B cell (primary cell): ENCODE measurements at regions not wholly inside any gene's neighbourhood (a gene's known extent, or its start where the extent isn't known, plus 50 kb on each side); places are given as distances from the start of the nearest gene placed in this dataset.

Experiments
- ATAC-seq: fragments of 200-7000 bp; cut with Tn5 transposase; one replicate; pipeline ENCODE4 v1.10.0; 2021; ENCODE audit warnings: low read depth, mild to moderate bottlenecking, moderate number of reproducible peaks, moderate library complexity
- CTCF ChIA-PET: fragments of 350-600 bp; sonication (Branson Sonifier 250); formaldehyde crosslinking; loops from one replicate; lab custom pipeline; 2021; ENCODE audit warnings: antibody characterized with exemption, inconsistent platforms; lab: Charles Lee
- POLR2A ChIA-PET: fragments of 350-600 bp; sonication (Branson Sonifier 250); formaldehyde crosslinking; loops from one replicate; lab custom pipeline; 2021; ENCODE audit warnings: antibody characterized with exemption; lab: Charles Lee
- DNase-seq: peaks from one replicate; pipeline ENCODE4 v3.0.0; 2013
- H2AFZ ChIP-seq: 2 replicates; pipeline ENCODE4 v1.6.1; 2012; ENCODE audit warnings: mild to moderate bottlenecking, low read depth, low read length; ENCODE audit not compliant: insufficient read depth, poor library complexity, severe bottlenecking
- H3K27ac ChIP-seq, 2 donors: 1 replicate in 1 of 2; 2 replicates in 1 of 2; pipeline ENCODE4 v1.5.1; 2012 to 2013; ENCODE audit warnings: low read length in 2 of 2, mild to moderate bottlenecking in 2 of 2, moderate library complexity in 1 of 2
- H3K27me3 ChIP-seq, 4 experiments: fragments of 200-600 bp in 1 of 4; sonication (generic) in 1 of 4; replicated peaks in 1 of 4; 1 replicate in 2 of 4; 2 replicates in 2 of 4; pipeline versions ENCODE4 v1.6.1 to v1.7.0; 2013 to 2016; ENCODE audit warnings: low read length in 3 of 4, mild to moderate bottlenecking in 2 of 4, mixed read lengths in 1 of 4, moderate library complexity in 1 of 4; ENCODE audit not compliant: insufficient read depth in 4 of 4, control insufficient read depth in 3 of 4; ENCODE audit errors: control extremely low read depth in 1 of 4
- H3K36me3 ChIP-seq, 2 experiments: replicated peaks in 1 of 2; 1 replicate in 1 of 2; 2 replicates in 1 of 2; pipeline versions ENCODE4 v1.6.1 to v1.7.1; 2013; ENCODE audit warnings: low read length in 1 of 2; ENCODE audit not compliant: insufficient read depth in 2 of 2, control insufficient read depth in 1 of 2; ENCODE audit errors: control extremely low read depth in 1 of 2, extremely low read depth in 1 of 2
- H3K4me1 ChIP-seq, 2 donors: fragments of 200-600 bp in 1 of 2; sonication (generic) in 1 of 2; 1 replicate in 1 of 2; 2 replicates in 1 of 2; pipeline versions ENCODE4 v1.5.1 to v1.6.1; 2013 to 2017; ENCODE audit warnings: low read length in 2 of 2; ENCODE audit not compliant: control insufficient read depth in 2 of 2, insufficient read depth in 2 of 2
- H3K4me2 ChIP-seq: replicated peaks from 2 replicates; pipeline ENCODE3; 2012; ENCODE audit warnings: mild to moderate bottlenecking, low read depth, low read length; ENCODE audit not compliant: poor library complexity, severe bottlenecking
- H3K4me3 ChIP-seq, 5 experiments: fragments of 200-600 bp in 1 of 5; sonication (generic) in 1 of 5; 1 replicate in 3 of 5; 2 replicates in 2 of 5; pipeline versions ENCODE4 v1.5.1 to v1.7.0; 2011 to 2016; ENCODE audit warnings: low read length in 4 of 5, mild to moderate bottlenecking in 4 of 5, low read depth in 2 of 5, control low read depth in 1 of 5, moderate library complexity in 1 of 5; ENCODE audit not compliant: insufficient read depth in 1 of 5; ENCODE audit errors: control extremely low read depth in 1 of 5, extremely low read depth in 1 of 5
- H3K79me2 ChIP-seq: fragments of 200-600 bp; sonication (generic); one replicate; pipeline ENCODE4 v1.6.0; 2016; ENCODE audit warnings: low read length; ENCODE audit not compliant: control insufficient read depth, insufficient read depth
- H3K9ac ChIP-seq: fragments of 200-600 bp; sonication (generic); 2 replicates; pipeline ENCODE4 v1.6.1; 2017; ENCODE audit warnings: mild to moderate bottlenecking, low read length, moderate library complexity
- H3K9me3 ChIP-seq, 3 donors: one replicate each; pipeline versions ENCODE4 v1.6.1 to v1.7.1; 2013; ENCODE audit warnings: low read length in 2 of 3; ENCODE audit not compliant: control insufficient read depth in 2 of 3, insufficient read depth in 1 of 3; ENCODE audit errors: control extremely low read depth in 1 of 3
- H4K20me1 ChIP-seq: 2 replicates; pipeline ENCODE4 v1.6.0; 2012; ENCODE audit warnings: mild to moderate bottlenecking, low read length; ENCODE audit not compliant: insufficient read depth, control insufficient read depth, poor library complexity, severe bottlenecking
- H3K27ac Mint-ChIP-seq: one replicate; pipeline ENCODE4 v1.8.0; 2021; ENCODE audit warnings: mixed read lengths
- H3K27me3 Mint-ChIP-seq: one replicate; pipeline ENCODE4 v1.8.0; 2021; ENCODE audit warnings: mixed read lengths
- H3K4me1 Mint-ChIP-seq: one replicate; pipeline ENCODE4 v1.8.0; 2021; ENCODE audit warnings: mixed read lengths
- H3K4me3 Mint-ChIP-seq: one replicate; pipeline ENCODE4 v1.8.0; 2021; ENCODE audit warnings: mixed read lengths
- H3K9me3 Mint-ChIP-seq: one replicate; pipeline ENCODE4 v1.8.0; 2022; ENCODE audit warnings: mixed read lengths; ENCODE audit not compliant: insufficient read depth
- EZH2 ChIP-seq: IDR thresholded peaks from 2 replicates; pipeline ENCODE4 v1.6.1; 2012; ENCODE audit warnings: borderline replicate concordance, low read depth, mild to moderate bottlenecking, moderate library complexity, low read length; ENCODE audit not compliant: insufficient read depth, poor library complexity, severe bottlenecking
- WGBS: methylation state at CpG from one replicate; pipeline ENCODE4 v1.1.5; 2013; ENCODE audit warnings: missing lambda C conversion rate; ENCODE audit not compliant: insufficient coverage; 5-methylcytosine and 5-hydroxymethylcytosine counted together
- intact Hi-C: fragments of 100-400 bp; cut with micrococcal nuclease; formaldehyde crosslinking; loops from one replicate; pipeline ENCODE4 v1.10.0; 2022
- TF ChIP-seq, protein P1 (sequence below): fragments of 200-600 bp; IDR thresholded peaks from one replicate; pipeline ENCODE4 v1.8.0; 2022; ENCODE audit warnings: antibody characterized with exemption, mild to moderate bottlenecking

GRCh38 chr5:96207420-96207819 is 225.6 kb downstream of the PCSK1 start:
- Mint-ChIP-seq H3K27me3 (peaks cover 8% of the 10 kb centered on the region), H3K4me3 (no peak overlapping the region), H3K9me3 (peaks cover 17% of the 10 kb centered on the region), H3K4me1 (no peaks in the 10 kb centered on the region), H3K27ac (no peak overlapping the region)
- ChIA-PET POLR2A (no interaction called here), CTCF (no interaction called here)
- Histone ChIP-seq H2AFZ (no peak overlapping the region), H3K36me3 (no peaks in the 10 kb centered on the region), H3K4me2 (no peak overlapping the region), H3K9ac (no peak overlapping the region), H3K79me2 (no peaks in the 10 kb centered on the region), H3K4me3 (no peak overlapping the region), H3K27me3 (no peaks in the 10 kb centered on the region), H3K4me1 (no peaks in the 10 kb centered on the region), H4K20me1 (no peaks in the 10 kb centered on the region), H3K9me3 (peaks cover 0 to 2% (median 0%) of the 10 kb centered on the region in 3 donors), H3K27ac (no peak overlapping the region)
- no peak for TF ChIP-seq EZH2
- TF ChIP-seq, protein P1, sequence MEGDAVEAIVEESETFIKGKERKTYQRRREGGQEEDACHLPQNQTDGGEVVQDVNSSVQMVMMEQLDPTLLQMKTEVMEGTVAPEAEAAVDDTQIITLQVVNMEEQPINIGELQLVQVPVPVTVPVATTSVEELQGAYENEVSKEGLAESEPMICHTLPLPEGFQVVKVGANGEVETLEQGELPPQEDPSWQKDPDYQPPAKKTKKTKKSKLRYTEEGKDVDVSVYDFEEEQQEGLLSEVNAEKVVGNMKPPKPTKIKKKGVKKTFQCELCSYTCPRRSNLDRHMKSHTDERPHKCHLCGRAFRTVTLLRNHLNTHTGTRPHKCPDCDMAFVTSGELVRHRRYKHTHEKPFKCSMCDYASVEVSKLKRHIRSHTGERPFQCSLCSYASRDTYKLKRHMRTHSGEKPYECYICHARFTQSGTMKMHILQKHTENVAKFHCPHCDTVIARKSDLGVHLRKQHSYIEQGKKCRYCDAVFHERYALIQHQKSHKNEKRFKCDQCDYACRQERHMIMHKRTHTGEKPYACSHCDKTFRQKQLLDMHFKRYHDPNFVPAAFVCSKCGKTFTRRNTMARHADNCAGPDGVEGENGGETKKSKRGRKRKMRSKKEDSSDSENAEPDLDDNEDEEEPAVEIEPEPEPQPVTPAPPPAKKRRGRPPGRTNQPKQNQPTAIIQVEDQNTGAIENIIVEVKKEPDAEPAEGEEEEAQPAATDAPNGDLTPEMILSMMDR, result no peak
- no peak for DNase-seq
- no peak for ATAC-seq
- intact Hi-C loops, result no loop called here

DNA sequence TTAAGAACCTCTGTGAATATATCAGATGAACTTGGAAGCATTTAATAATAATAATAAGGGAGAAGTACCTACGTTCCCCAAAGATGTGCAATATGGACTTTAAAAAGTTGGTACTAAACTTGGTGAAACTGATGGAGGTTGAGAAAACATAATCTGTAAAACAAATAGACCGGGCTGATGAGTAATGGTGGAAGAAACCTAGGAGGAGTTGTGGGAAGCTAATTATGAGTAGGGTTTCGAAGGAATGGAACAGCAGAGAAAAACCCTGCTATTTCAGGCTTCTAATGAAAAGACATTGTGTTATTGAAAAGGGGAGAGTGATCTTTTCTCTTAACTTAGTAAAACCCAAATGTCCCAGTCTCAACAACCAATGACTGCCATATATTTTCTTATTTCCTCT is 229.3 kb downstream of the PCSK1 start:
- Mint-ChIP-seq H3K27ac (no peak overlapping the region), H3K9me3 (peaks cover 14% of the 10 kb centered on the region), H3K4me1 (no peaks in the 10 kb centered on the region), H3K27me3 (no peaks in the 10 kb centered on the region), H3K4me3 (no peak overlapping the region)
- Histone ChIP-seq H3K4me2 (no peak overlapping the region), H4K20me1 (no peaks in the 10 kb centered on the region), H3K27me3 (no peaks in the 10 kb centered on the region), H3K27ac (no peak overlapping the region), H3K4me1 (no peaks in the 10 kb centered on the region), H3K4me3 (no peak overlapping the region), H3K36me3 (no peaks in the 10 kb centered on the region), H2AFZ (no peak overlapping the region), H3K79me2 (no peaks in the 10 kb centered on the region), H3K9ac (no peak overlapping the region), H3K9me3 (peaks cover 0 to 2% (median 0%) of the 10 kb centered on the region in 3 donors)
- 35% methylated on average over 2 of the region's 3 CpGs for WGBS
- POLR2A ChIA-PET, result no interaction called here
- DNase-seq (no peak), ATAC-seq (no peak)
- intact Hi-C loops, result no loop called here
- no peak for TF ChIP-seq EZH2
- TF ChIP-seq, protein P1, result no peak
- CTCF ChIA-PET, result no interaction called here
